Vagina (tissue), 2 donors: ENCODE measurements at regions not wholly inside any gene's neighbourhood (a gene's known extent, or its start where the extent isn't known, plus 50 kb on each side); places are given as distances from the start of the nearest gene placed in this dataset.

Source experiments
- DNase-seq, 2 donors: peaks; one replicate each; pipeline ENCODE4 v3.0.0-alpha.2; 2017; ENCODE audit errors: extremely low spot score in 2 of 2
- H3K27ac ChIP-seq: fragments of 200-600 bp; sonication (generic); one replicate; pipeline ENCODE4 v1.5.1; 2019
- H3K27me3 ChIP-seq: fragments of 200-600 bp; sonication (generic); one replicate; pipeline ENCODE4 v1.5.1; 2019
- H3K36me3 ChIP-seq, 2 donors: fragments of 200-600 bp; sonication (generic); one replicate each; pipeline ENCODE4 v1.5.1; 2017 to 2019
- H3K4me1 ChIP-seq: fragments of 200-600 bp; sonication (generic); one replicate; pipeline ENCODE4 v1.5.1; 2019
- H3K4me3 ChIP-seq, 2 donors: fragments of 200-600 bp; sonication (generic); 1 replicate in 1 of 2; 2 replicates in 1 of 2; pipeline ENCODE4 v1.5.1; 2016 to 2019
- H3K9me3 ChIP-seq: fragments of 200-600 bp; sonication (generic); one replicate; pipeline ENCODE4 v1.5.1; 2019
- POLR2A ChIP-seq, 2 donors: fragments of 450-650 bp; IDR thresholded peaks; one replicate each; pipeline ENCODE4 v1.6.1; 2017; ENCODE audit warnings: antibody characterized with exemption in 2 of 2, mild to moderate bottlenecking in 2 of 2, moderate library complexity in 2 of 2
- POLR2AphosphoS5 ChIP-seq, 2 donors: sonication (generic); formaldehyde crosslinking; IDR thresholded peaks; one replicate each; pipeline ENCODE4 v1.9.0; 2017; ENCODE audit warnings: antibody characterized with exemption in 2 of 2, mild to moderate bottlenecking in 2 of 2, low read depth in 1 of 2; ENCODE audit not compliant: insufficient read depth in 1 of 2
- intact Hi-C: fragments of 100-400 bp; cut with DNase I; formaldehyde crosslinking; loops from one replicate; pipeline ENCODE4 v1.15.1; 2023
- TF ChIP-seq, protein P1 (sequence below), 3 experiments: fragments of 450-650 bp in 2 of 3; fragments of 200-600 bp in 1 of 3; sonication (generic) in 1 of 3; IDR thresholded peaks; one replicate each; pipeline ENCODE4 v1.5.1; 2017 to 2019; ENCODE audit warnings: antibody characterized with exemption in 3 of 3, mild to moderate bottlenecking in 2 of 3, moderate library complexity in 2 of 3

DNA sequence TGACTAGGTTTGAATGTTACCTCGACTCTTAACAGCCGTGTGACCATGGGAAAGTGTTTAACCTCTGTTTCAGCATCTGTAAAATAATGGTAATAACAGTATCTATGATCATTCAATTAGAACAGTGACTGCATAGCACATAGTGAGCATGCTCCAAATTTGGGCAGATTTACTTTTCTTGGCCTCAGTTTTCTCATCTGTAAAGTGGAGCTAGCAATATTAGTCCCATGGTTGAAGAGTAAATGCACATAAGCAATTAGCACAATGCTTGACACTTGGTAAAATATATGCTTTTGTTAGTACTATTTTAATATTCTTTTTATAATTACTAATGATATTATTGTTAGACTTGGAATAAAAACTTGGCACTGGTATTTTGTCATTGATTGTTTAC is 66.4 kb upstream of the TANC1 start:
- intact Hi-C loops = loop anchor here (5.0 kb wide), 1 partner anchor 215 kb away; no protein-coding TSS in a partner anchor

DNA sequence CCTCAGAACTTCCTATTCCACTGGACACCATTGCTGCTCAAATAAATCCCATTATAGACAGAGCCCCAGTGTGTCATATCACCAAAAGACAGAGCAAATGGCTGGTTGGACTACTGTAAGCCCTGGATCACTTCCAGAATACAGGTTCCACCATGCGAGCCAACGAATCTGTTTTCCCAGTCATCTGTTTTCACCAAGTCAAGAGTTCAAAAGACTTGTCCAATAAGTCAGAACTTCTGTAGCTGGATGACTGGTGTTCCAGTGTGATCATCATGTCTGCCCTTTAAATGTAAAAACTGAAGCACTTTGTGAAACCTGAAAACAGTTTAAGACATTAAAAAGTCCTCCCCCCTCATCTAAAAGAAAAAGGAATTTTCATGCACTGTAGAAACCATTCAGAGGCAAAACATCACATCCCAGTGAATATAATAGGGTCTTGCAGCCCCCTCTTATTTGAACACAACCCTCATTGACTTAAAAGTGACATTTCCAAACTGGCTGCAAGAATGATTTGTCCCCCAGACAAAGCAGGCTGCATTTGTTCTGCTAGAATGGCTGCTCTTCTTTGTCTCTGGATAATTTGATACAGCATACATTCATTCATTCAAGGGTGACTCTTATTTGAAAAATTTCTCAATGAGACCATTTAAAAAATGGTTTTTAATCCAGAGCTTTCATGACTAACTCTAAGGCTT is 64.6 kb upstream of the TANC1 start:
- Histone ChIP-seq H3K27me3 (no peaks in the 10 kb centered on the region), H3K36me3 (no peaks in the 10 kb centered on the region), H3K4me1 (no peaks in the 10 kb centered on the region), H3K4me3 (no peak overlapping the region), H3K27ac (no peak overlapping the region), H3K9me3 (no peaks in the 10 kb centered on the region)
- TF ChIP-seq, protein P1, sequence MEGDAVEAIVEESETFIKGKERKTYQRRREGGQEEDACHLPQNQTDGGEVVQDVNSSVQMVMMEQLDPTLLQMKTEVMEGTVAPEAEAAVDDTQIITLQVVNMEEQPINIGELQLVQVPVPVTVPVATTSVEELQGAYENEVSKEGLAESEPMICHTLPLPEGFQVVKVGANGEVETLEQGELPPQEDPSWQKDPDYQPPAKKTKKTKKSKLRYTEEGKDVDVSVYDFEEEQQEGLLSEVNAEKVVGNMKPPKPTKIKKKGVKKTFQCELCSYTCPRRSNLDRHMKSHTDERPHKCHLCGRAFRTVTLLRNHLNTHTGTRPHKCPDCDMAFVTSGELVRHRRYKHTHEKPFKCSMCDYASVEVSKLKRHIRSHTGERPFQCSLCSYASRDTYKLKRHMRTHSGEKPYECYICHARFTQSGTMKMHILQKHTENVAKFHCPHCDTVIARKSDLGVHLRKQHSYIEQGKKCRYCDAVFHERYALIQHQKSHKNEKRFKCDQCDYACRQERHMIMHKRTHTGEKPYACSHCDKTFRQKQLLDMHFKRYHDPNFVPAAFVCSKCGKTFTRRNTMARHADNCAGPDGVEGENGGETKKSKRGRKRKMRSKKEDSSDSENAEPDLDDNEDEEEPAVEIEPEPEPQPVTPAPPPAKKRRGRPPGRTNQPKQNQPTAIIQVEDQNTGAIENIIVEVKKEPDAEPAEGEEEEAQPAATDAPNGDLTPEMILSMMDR (IDR thresholded peaks at IDR 0.05) = no peak
- no peak for TF ChIP-seq POLR2AphosphoS5 (IDR thresholded peaks at IDR 0.05; ENCODE audit: insufficient read depth in 1 of 2, low read depth in 1 of 2)
- TF ChIP-seq POLR2A (IDR thresholded peaks at IDR 0.05) = no peak
- DNase-seq = no peak
- intact Hi-C loops = loop anchor here (5.0 kb wide), 1 partner anchor 213 kb away; no protein-coding TSS in a partner anchor

More for the DNA sequence above, 66.4 kb upstream of the TANC1 start:
- H3K9me3 ChIP-seq = no peaks in the 10 kb centered on the region
- DNase-seq = no peak
- H3K4me1 ChIP-seq = no peaks in the 10 kb centered on the region
- no peak overlapping the region for H3K4me3 ChIP-seq
- TF ChIP-seq POLR2AphosphoS5 (IDR thresholded peaks at IDR 0.05; ENCODE audit: insufficient read depth in 1 of 2, low read depth in 1 of 2) = no peak
- TF ChIP-seq, protein P1 (IDR thresholded peaks at IDR 0.05) = no peak
- TF ChIP-seq POLR2A (IDR thresholded peaks at IDR 0.05) = no peak
- no peak overlapping the region for H3K27ac ChIP-seq
- H3K36me3 ChIP-seq = no peaks in the 10 kb centered on the region
- no peaks in the 10 kb centered on the region for H3K27me3 ChIP-seq

GRCh38 chr2:158904627-158905177 is 63.7 kb upstream of the TANC1 start:
- Histone ChIP-seq H3K4me3 (no peak overlapping the region), H3K27ac (no peak overlapping the region), H3K4me1 (no peaks in the 10 kb centered on the region), H3K36me3 (no peaks in the 10 kb centered on the region), H3K27me3 (no peaks in the 10 kb centered on the region), H3K9me3 (no peaks in the 10 kb centered on the region)
- intact Hi-C loops = loop anchor here (5.0 kb wide), 1 partner anchor 213 kb away; no protein-coding TSS in a partner anchor
- no peak for DNase-seq
- TF ChIP-seq, protein P1 (IDR thresholded peaks at IDR 0.05) = no peak
- TF ChIP-seq POLR2AphosphoS5 (IDR thresholded peaks at IDR 0.05; ENCODE audit: insufficient read depth in 1 of 2, low read depth in 1 of 2) (no peak), POLR2A (IDR thresholded peaks at IDR 0.05) (no peak)

GRCh38 chr2:158905341-158905740 is 63.1 kb upstream of the TANC1 start:
- no peak overlapping the region for H3K4me3 ChIP-seq
- no peaks in the 10 kb centered on the region for H3K9me3 ChIP-seq
- H3K36me3 ChIP-seq = no peaks in the 10 kb centered on the region
- no peaks in the 10 kb centered on the region for H3K27me3 ChIP-seq
- no peaks in the 10 kb centered on the region for H3K4me1 ChIP-seq
- TF ChIP-seq, protein P1 (IDR thresholded peaks at IDR 0.05) = no peak
- no peak for TF ChIP-seq POLR2A (IDR thresholded peaks at IDR 0.05)
- no peak for TF ChIP-seq POLR2AphosphoS5 (IDR thresholded peaks at IDR 0.05; ENCODE audit: insufficient read depth in 1 of 2, low read depth in 1 of 2)
- no peak for DNase-seq
- intact Hi-C loops = no loop called here
- H3K27ac ChIP-seq = no peak overlapping the region

DNA sequence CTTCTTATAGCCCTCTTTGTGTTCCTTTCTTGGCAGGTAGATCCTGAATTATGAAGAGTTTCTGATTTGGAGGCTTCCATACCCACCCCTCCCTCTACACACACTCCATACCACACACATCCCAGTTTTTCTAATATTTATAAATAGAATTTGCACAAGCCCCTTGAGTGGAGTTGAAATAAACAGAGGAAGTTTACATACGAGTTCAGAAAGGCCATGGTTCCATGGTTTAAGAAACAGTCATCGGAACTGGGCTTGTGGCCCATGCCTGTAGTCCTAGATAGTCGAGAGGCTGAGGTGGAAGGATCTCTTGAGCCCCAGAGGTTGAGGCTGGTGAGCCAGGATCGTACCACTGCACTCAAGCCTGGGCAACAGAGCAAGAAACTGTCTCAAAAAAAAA is 62.7 kb upstream of the TANC1 start:
- TF ChIP-seq POLR2AphosphoS5 (IDR thresholded peaks at IDR 0.05; ENCODE audit: insufficient read depth in 1 of 2, low read depth in 1 of 2) (no peak), POLR2A (IDR thresholded peaks at IDR 0.05) (no peak)
- TF ChIP-seq, protein P1 (IDR thresholded peaks at IDR 0.05) = no peak
- no peaks in the 10 kb centered on the region for H3K9me3 ChIP-seq
- no peaks in the 10 kb centered on the region for H3K36me3 ChIP-seq
- H3K27ac ChIP-seq = no peak overlapping the region
- no peak for DNase-seq
- H3K4me1 ChIP-seq = no peaks in the 10 kb centered on the region
- no peaks in the 10 kb centered on the region for H3K27me3 ChIP-seq
- H3K4me3 ChIP-seq = no peak overlapping the region
- intact Hi-C loops = no loop called here
